GM23338 (cell line): ENCODE measurements at regions not wholly inside any gene's neighbourhood (a gene's known extent, or its start where the extent isn't known, plus 50 kb on each side); places are given as distances from the start of the nearest gene placed in this dataset.

Experiments used
- ATAC-seq: fragments of 200-7000 bp; cut with Tn5 transposase; 3 replicates; pipeline ENCODE4 v1.9.1; 2020
- DNase-seq: peaks from one replicate; pipeline ENCODE4 v3.0.0-alpha.2; 2015; ENCODE audit warnings: low spot score
- H2AFZ ChIP-seq: fragments of 200-600 bp; sonication (generic); 2 replicates; pipeline ENCODE4 v1.8.0; 2016; ENCODE audit warnings: antibody characterized with exemption, mild to moderate bottlenecking, moderate library complexity
- H3F3A ChIP-seq: fragments of 200-600 bp; sonication (generic); replicated peaks from 2 replicates; pipeline ENCODE4 v1.8.0; 2017; ENCODE audit warnings: antibody characterized with exemption, mixed run types, low read depth
- H3K27ac ChIP-seq: fragments of 200-600 bp; sonication (generic); 2 replicates; pipeline ENCODE4 v1.6.1; 2016; ENCODE audit warnings: low read depth
- H3K27me3 ChIP-seq: fragments of 200-600 bp; sonication (generic); 2 replicates; pipeline ENCODE4 v1.8.0; 2016; ENCODE audit warnings: mild to moderate bottlenecking, mixed run types, moderate library complexity; ENCODE audit not compliant: insufficient read depth
- H3K36me3 ChIP-seq: fragments of 200-600 bp; sonication (generic); 2 replicates; pipeline ENCODE4 v1.8.0; 2016; ENCODE audit warnings: mild to moderate bottlenecking; ENCODE audit not compliant: insufficient read depth
- H3K4me1 ChIP-seq: fragments of 200-600 bp; sonication (generic); 2 replicates; pipeline ENCODE4 v1.8.0; 2016; ENCODE audit warnings: mild to moderate bottlenecking, moderate library complexity; ENCODE audit not compliant: insufficient read depth
- H3K4me2 ChIP-seq: fragments of 200-600 bp; sonication (generic); 2 replicates; pipeline ENCODE4 v1.7.1; 2017; ENCODE audit warnings: mixed run types
- H3K4me3 ChIP-seq: fragments of 200-600 bp; sonication (generic); 2 replicates; pipeline ENCODE4 v1.6.1; 2016; ENCODE audit warnings: mixed run types
- H3K79me2 ChIP-seq: fragments of 200-600 bp; sonication (generic); replicated peaks from 2 replicates; pipeline ENCODE4 v1.8.0; 2017; ENCODE audit warnings: mild to moderate bottlenecking; ENCODE audit not compliant: insufficient read depth
- H3K9me2 ChIP-seq: fragments of 200-600 bp; sonication (generic); 2 replicates; pipeline ENCODE4 v1.8.0; 2017; ENCODE audit not compliant: insufficient read depth
- H4K20me1 ChIP-seq: fragments of 200-600 bp; sonication (generic); replicated peaks from 2 replicates; pipeline ENCODE4 v1.8.0; 2017; ENCODE audit warnings: mild to moderate bottlenecking; ENCODE audit not compliant: insufficient read depth
- H3K27ac Mint-ChIP-seq: 2 replicates; pipeline ENCODE4 v1.8.0; 2020; ENCODE audit warnings: inconsistent platforms, mild to moderate bottlenecking, moderate library complexity, mixed read lengths
- H3K27me3 Mint-ChIP-seq: 3 replicates; pipeline ENCODE4 v1.8.0; 2022; ENCODE audit warnings: low read depth, mild to moderate bottlenecking, moderate library complexity, mixed read lengths, inconsistent platforms; ENCODE audit not compliant: insufficient read depth, poor library complexity
- H3K36me3 Mint-ChIP-seq: 3 replicates; pipeline ENCODE4 v1.8.0; 2021; ENCODE audit warnings: low read depth, mild to moderate bottlenecking, inconsistent platforms, moderate library complexity, mixed read lengths
- H3K4me1 Mint-ChIP-seq: 3 replicates; pipeline ENCODE4 v1.8.0; 2020; ENCODE audit warnings: mild to moderate bottlenecking, inconsistent platforms, mixed read lengths
- H3K4me3 Mint-ChIP-seq: 3 replicates; pipeline ENCODE4 v1.8.0; 2021; ENCODE audit warnings: moderate library complexity, mild to moderate bottlenecking, inconsistent platforms, mixed read lengths
- H3K9me3 Mint-ChIP-seq: 3 replicates; pipeline ENCODE4 v1.8.0; 2020; ENCODE audit warnings: moderate library complexity, mild to moderate bottlenecking, inconsistent platforms, mixed read lengths
- CREB1 ChIP-seq: fragments of 250-450 bp; sonication (Bioruptor Pico); IDR thresholded peaks from 2 replicates; pipeline ENCODE4 v1.5.0; 2020; ENCODE audit warnings: low read depth, mild to moderate bottlenecking, moderate library complexity
- CTCF ChIP-seq, 2 experiments: fragments of 200-600 bp in 1 of 2; sonication (generic) in 1 of 2; conservative IDR thresholded peaks; 2 replicates each; pipeline versions ENCODE4 v1.5.1 to v1.6.1; 2016 to 2017; ENCODE audit warnings: antibody characterized with exemption in 2 of 2, low read depth in 2 of 2, mild to moderate bottlenecking in 2 of 2, moderate library complexity in 1 of 2
- ETS1 ChIP-seq: IDR thresholded peaks from 2 replicates; pipeline ENCODE4 v1.6.1; 2016; ENCODE audit warnings: antibody characterized with exemption
- NANOG ChIP-seq: IDR thresholded peaks from 2 replicates; pipeline ENCODE4 v1.6.1; 2016; ENCODE audit warnings: antibody characterized with exemption, borderline replicate concordance
- POLR2AphosphoS5 ChIP-seq: IDR thresholded peaks from 2 replicates; pipeline ENCODE4 v1.6.1; 2016; ENCODE audit warnings: antibody characterized with exemption, low read depth
- REST ChIP-seq: IDR thresholded peaks from one replicate; pipeline ENCODE4 v1.6.1; 2018; ENCODE audit warnings: antibody characterized with exemption; ENCODE audit not compliant: unreplicated experiment
- STAT1 ChIP-seq: IDR thresholded peaks from one replicate; pipeline ENCODE4 v1.6.1; 2016; ENCODE audit warnings: antibody characterized with exemption; ENCODE audit not compliant: unreplicated experiment
- ZNF114 ChIP-seq: fragments of 250-450 bp; sonication (Bioruptor Pico); IDR thresholded peaks from 2 replicates; pipeline ENCODE4 v1.5.0; 2020; ENCODE audit warnings: mild to moderate bottlenecking, moderate library complexity
- ZNF331 ChIP-seq: fragments of 250-450 bp; sonication (Bioruptor Pico); IDR thresholded peaks from 2 replicates; pipeline ENCODE4 v1.5.0; 2020; ENCODE audit warnings: low read depth, mild to moderate bottlenecking, moderate library complexity
- ZNF462 ChIP-seq: fragments of 250-450 bp; sonication (Bioruptor Pico); IDR thresholded peaks from 2 replicates; pipeline ENCODE4 v1.5.0; 2020; ENCODE audit warnings: mild to moderate bottlenecking, moderate library complexity

GRCh38 chr1:90864681-90865080 is 147.6 kb upstream of the BARHL2 start:
- Histone ChIP-seq H3K27me3 (no peaks in the 10 kb centered on the region), H4K20me1 (no peaks in the 10 kb centered on the region), H3K79me2 (no peaks in the 10 kb centered on the region), H3F3A (no peaks in the 10 kb centered on the region), H3K4me2 (no peak overlapping the region), H3K36me3 (no peaks in the 10 kb centered on the region), H3K4me1 (no peaks in the 10 kb centered on the region), H3K9me2 (no peaks in the 10 kb centered on the region), H3K4me3 (no peak overlapping the region), H3K27ac (no peak overlapping the region), H2AFZ (no peak overlapping the region)
- Mint-ChIP-seq H3K9me3 (peaks cover 21% of the 10 kb centered on the region), H3K36me3 (peaks cover 4% of the 10 kb centered on the region; the same call in 1 of the 3 replicates), H3K4me1 (no peaks in the 10 kb centered on the region), H3K27me3 (no peaks in the 10 kb centered on the region), H3K4me3 (no peak overlapping the region), H3K27ac (no peak overlapping the region)
- DNase-seq: no peak
- no peak for TF ChIP-seq NANOG
- ATAC-seq: no peak

GRCh38 chr1:90862782-90863181 is 145.7 kb upstream of the BARHL2 start:
- no peak overlapping the region for H3K27ac ChIP-seq
- H4K20me1 ChIP-seq: no peaks in the 10 kb centered on the region
- H3K4me2 ChIP-seq: no peak overlapping the region
- peaks cover 21% of the 10 kb centered on the region for H3K9me3 Mint-ChIP-seq
- H3K27me3 Mint-ChIP-seq: no peaks in the 10 kb centered on the region
- no peak overlapping the region for H3K27ac Mint-ChIP-seq
- peaks cover 4% of the 10 kb centered on the region; the same call in 1 of the 3 replicates for H3K36me3 Mint-ChIP-seq
- no peak overlapping the region for H2AFZ ChIP-seq
- DNase-seq (no peak), ATAC-seq (no peak)
- no peak overlapping the region for H3K4me3 ChIP-seq
- H3K4me1 Mint-ChIP-seq: no peaks in the 10 kb centered on the region
- no peaks in the 10 kb centered on the region for H3K27me3 ChIP-seq
- no peaks in the 10 kb centered on the region for H3K79me2 ChIP-seq
- H3K4me3 Mint-ChIP-seq: no peak overlapping the region
- H3K36me3 ChIP-seq: no peaks in the 10 kb centered on the region
- no peaks in the 10 kb centered on the region for H3K9me2 ChIP-seq
- H3F3A ChIP-seq: no peaks in the 10 kb centered on the region
- no peaks in the 10 kb centered on the region for H3K4me1 ChIP-seq
- TF ChIP-seq POLR2AphosphoS5 (no peak), CTCF (conservative IDR thresholded peaks at IDR 0.05; ENCODE audit: low read depth in 2 of 2) (no peak), ZNF331 (CRISPR knock-in tag) (no peak), REST (no peak), ETS1 (no peak), NANOG (no peak), ZNF114 (CRISPR knock-in tag) (no peak), STAT1 (no peak), ZNF462 (CRISPR knock-in tag) (no peak), CREB1 (CRISPR knock-in tag) (no peak)
